SW480 (cell line): ENCODE measurements at regions not wholly inside any gene's neighbourhood (a gene's known extent, or its start where the extent isn't known, plus 50 kb on each side); places are given as distances from the start of the nearest gene placed in this dataset.
"Not testable (repeated sequence)": the region's sequence is repeated elsewhere in the genome, so short reads cannot be mapped to it uniquely, and the experiment has no call there.

Source experiments
- DNase-seq: peaks from one replicate; pipeline ENCODE4 v3.0.0-alpha.2; 2016; ENCODE audit warnings: low spot score

DNA sequence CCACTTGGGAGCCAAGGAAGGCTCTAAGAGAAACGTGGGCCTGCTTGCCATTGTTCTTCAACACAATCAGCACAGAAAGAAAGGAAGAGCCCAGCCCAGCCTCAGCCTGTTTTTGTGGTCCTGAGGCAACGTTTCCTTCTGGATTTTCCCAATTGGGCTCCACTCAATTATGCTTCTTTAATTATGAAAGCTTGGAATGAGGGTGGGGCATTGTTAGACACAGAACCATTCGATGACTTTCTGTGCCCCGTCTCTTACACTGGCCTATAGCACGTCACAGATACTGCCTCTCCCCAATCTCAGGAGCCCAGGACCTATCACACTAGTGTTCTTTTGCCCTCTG lies 207.4 kb downstream of the ZFP36L2 start:
- no peak for DNase-seq

DNA sequence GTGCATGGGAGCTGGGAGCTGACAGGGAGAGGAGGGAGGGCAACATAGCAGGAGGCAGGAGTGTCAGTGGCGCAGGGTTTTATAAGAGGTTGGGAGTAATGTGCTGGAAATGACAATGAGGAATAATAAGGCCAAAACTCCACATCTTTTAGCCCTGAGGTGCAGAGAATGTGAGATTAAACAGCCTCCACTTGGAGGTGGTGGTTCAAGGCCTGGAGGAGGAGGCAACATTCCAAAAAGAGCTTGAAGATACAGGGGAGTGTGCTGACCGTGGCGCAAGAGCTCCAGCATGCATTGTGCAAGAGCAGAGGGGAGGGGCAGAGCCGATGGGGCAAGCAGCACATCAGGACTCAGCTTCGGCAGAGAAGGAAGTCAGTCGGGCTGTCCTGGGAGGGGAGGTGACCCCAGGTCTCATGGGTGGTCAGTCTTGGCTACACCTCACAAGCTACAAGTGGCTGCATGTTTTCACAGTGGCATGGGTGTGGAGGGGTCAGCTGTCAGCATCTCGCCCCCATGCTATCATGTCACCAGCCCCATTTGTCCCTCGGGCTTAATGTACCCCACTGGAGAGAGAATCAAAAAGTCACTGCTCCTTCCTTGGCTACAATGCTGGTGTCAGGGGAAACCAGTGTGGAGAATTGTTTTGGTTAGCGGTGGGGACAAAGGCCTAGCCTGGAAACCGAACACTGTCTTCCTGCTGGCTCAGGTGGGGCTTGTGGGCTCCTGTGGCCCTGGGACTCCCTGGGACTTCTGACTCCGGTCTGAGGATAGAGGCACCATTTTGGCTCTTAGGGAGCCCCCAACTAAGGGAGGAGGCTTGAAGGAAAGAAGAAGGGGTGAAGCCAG lies 208.0 kb downstream of the ZFP36L2 start:
- no peak for DNase-seq

DNA sequence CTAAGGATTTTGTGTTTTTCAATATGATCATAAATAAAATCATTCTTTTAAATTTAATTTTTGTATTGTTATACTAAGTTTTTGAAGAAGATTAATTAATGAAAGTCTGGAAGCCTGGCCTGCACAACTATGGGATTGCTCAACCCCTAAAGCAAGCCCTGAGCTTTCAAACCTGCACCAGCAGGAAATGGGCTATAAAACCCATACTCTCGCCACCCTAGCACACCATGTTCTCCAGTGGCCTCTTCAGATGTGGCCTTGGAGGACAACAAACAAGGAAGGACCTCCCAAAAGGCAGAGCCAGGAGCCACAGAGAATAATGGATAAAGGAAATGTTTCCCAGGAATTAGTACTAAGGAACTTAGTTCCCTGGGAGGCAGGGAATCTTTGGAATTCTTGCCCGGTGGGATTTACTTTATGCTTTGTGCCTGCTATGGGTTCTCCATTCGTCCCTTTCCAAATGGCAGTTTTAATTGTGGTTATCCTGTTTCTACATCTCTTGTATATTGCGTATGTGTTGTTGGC lies 212.5 kb downstream of the ZFP36L2 start:
- no peak for DNase-seq

DNA sequence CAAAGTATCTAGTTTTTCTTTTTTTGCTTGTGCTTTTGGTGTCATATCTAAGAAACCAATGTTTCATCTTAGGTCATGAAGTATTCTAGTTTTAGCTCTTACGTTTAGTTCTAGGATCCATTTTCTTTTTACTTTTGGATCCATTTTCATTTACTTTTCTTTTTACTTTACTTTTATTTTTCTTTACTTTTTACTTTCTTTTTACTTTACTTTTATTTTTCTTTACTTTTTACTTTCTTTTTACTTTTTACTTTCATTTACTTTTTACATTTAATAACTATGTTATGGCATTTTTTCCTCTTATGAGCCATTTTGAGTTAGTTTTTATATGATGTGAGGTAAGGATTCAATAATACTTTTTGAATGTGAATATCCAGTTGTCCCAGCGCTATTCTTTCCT lies 213.4 kb downstream of the ZFP36L2 start:
- no peak for DNase-seq

DNA sequence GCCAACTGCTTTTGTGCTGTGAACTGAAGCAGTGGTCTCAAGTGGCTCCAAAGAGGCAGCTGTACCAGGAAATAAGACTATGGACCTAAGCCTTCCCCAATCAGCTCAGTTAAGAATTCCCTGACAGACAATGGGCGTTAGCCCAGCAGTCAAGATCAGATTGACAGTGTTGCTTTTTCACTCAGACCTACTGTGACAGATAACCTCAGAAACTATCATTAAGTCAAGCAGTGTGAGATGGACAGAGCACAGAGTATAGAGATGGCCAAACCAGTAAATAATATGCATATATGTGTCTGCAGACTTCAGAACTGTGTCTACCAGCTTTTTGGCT lies 215.3 kb downstream of the ZFP36L2 start:
- DNase-seq, result no peak

DNA sequence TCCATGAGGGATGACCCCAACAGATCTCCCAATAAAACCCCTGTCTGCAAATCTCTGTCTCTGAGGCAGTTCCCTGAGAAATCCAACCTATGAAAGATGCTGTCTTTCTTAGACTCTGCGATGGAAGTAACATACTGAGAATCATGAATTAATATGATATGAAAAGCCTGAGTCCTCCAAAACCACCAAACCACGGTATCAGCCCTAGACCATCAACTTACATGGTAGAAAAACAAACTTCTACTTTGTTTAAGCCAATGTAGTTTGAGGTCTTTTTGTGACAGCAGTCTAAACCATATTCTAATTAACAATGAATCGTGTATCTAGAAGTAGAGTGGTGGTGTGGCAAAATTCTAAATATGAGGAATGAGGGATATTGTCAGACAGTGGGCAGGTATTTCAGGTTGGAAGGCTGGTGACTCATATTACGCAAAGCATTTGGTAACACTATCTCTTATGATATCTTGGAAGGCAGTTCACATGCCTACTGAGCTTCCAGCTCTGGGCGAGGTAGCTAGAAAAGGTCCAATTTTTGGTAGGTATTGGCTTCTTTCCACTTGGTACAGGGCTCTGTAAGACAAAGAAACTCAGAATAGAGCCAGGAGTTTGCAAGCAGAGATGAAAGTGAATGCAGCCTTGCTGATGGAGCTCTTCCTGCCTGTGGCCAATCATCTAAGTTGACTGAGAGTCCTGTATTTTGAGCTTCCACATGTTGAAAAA lies 215.8 kb downstream of the ZFP36L2 start:
- DNase-seq, result peak; percentile 74

DNA sequence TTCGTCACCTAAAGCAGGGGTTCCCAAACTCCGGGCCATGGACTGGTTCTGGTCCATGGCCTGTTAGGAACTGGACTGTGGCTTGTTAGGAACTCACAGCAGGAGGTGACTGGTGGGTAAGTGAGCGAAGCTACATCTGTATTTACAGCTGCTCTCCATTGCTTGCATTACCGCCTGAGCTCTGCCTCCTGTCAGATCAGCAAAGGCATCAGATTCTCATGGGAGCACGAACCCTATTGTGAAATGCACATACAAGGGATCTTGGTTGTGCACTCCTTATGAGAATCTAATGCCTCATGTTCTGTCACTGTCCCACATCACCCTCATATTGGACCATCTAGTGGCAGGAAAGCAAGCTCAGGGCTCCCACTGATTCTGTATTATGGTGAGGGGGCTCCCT lies 217.0 kb downstream of the ZFP36L2 start:
- DNase-seq, result no peak

DNA sequence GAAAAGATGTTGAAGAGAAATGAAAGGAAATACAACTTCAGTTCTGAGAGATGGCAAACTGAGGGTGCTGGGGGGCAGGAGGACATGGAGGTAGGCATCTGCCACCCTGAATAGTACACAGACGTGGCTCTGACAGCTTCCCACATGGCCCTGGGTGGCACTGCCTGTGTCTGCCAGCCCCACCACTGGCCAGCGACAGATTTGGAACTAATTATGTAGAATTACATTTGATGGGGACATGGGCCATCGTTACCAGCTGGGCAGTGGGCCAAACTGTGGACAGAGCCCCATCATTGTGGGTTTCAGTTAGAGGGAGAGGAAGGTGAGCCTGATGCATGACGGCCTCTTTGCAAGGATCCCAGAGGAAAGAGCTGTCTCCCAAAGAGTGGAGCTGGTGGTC lies 216.0 kb upstream of the HAAO start:
- no peak for DNase-seq

DNA sequence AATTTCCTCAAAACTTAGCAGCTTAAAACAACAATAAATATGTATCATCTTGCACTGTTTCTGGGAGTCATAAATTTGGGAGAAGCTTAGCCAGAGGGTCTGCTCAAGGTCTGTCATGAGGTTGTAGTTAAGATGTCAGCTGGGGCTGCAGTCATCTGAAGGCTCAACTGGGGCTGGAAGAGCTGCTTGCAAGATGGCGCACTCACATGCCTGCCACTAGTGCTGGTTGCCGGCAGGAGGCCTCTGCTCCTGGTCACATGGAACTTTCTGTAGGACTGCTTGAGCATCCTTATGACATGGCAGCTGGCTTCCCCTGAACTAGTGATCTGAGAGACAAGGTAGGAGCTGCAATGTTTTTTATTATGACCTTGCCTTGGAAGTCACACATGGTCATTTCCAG lies 215.5 kb upstream of the HAAO start:
- DNase-seq, result no peak

DNA sequence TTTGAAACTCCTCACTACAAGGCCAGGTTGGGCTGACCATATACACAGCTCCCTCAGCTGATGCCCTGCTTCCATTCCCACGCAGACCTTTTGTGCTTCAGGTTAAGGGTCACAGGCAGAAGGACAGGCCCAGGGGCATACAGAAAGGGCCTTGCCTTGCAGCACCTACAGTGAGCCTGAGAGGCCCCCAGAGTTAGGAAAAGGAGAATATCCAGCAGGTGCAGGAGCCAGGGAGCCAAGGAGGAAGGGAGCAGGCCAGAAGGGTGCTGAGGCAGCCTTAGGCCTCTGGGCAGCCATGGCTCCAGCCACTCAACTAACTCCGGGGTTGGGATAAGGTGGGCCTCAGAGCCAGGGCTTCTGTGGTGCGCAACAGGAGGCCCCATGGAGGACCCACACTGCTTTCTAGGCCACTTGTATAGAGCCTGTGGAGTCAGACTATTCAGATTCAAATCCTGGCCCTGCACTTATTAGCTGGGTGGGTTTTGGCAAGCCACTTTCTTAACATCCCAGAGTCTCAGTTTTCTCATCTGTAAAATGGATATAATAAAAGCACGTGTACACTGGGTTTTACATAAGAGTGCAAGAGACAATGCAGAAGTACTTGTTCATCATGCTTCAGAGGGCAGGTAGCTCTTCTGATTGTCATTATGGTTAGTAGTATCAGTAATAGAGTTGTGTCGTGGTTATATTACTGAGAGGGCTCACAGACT lies 214.6 kb upstream of the HAAO start:
- DNase-seq, result no peak

DNA sequence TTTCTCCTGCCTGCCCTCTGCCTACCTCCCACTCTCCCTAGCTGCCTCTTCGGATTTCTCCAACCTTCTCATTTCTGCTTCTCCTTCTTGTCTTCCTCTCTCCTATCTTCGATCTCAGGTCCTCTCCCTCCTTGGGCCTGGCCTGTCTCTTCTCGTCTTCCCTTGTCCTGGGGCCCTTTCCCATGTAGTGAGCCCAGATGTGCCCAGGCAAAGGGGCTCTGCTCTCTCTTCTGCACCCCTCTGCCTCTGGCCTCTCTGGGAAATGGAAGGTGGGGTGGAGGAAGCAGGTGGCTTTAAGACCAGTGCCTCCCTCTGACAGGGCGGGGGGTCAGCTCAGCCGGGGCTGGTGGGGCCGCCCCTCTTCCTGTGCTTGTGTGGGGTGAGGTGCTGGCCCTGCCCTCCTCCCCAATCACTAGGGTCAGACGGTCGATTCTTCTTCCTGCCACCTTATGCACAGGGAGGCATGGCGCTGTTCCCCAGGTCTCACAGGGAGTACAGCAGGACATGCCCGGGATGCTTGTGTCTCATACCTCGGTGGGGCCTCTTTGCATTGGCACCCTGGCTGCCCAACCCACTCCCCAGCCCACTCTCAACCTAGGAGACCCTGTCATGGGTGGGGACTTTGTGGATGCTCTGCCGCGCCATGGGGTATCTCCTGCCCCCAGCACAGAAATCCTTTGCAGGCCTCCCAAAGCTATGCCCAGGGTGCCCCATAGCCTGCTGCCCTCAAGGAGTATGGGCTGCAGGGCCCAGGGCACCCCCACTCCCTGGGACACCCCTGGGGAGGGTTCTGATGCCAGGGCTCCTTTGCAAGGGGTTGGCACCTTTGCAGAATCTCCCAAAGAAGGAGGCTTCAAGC lies 213.8 kb upstream of the HAAO start:
- no peak for DNase-seq

DNA sequence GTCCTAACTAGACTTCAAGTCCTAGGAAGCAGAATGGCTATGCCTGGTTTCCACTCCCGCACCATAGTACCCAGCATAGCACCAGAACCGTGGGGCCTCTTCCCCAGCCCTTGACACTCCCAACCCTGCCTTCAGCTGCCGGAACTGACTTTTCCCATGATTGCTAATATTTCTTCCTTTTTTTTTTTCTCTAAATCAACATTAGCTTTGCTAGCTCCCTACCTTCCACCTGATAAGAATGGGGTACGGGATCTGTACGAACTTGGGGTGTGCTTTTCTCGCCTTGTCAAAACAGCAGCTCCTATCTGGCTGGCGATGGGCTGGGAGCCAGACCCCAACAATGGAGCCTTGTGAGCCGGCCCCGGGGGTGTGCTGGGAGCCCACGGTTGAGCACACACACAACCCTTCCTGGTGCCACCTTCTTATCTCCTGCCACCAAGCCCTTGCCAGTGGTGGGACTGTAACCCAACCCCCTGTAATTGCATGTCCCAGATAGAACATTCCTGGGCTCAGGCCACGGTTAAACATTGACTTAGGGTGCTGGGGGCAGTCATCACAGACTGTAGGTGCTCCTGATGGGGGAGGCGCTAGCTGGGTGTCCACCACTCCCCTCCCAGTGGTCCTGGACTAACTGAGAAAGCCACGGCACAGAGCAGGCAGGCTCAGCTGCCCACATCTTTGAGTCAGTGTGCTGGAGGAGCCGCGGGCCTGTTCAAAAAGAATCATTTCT lies 213.0 kb upstream of the HAAO start:
- peak; percentile 85 for DNase-seq

DNA sequence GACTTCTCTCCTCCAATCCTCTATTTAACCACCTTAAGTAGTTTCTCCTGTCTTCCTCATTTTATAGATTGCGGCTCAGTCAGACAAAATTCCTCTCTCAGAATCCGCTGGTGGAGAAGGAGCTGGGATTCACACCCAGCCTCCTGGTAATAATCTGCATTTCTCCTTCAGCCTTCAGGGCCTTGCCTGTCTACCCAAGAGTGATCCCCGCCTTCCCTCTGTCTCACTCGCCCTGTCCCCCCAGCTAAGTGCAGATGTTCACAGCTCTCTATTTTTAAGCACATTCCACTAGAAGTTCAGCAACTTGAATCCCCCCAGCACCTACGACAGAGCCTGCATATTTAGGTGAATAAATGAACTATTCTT lies 212.5 kb upstream of the HAAO start:
- no peak for DNase-seq

DNA sequence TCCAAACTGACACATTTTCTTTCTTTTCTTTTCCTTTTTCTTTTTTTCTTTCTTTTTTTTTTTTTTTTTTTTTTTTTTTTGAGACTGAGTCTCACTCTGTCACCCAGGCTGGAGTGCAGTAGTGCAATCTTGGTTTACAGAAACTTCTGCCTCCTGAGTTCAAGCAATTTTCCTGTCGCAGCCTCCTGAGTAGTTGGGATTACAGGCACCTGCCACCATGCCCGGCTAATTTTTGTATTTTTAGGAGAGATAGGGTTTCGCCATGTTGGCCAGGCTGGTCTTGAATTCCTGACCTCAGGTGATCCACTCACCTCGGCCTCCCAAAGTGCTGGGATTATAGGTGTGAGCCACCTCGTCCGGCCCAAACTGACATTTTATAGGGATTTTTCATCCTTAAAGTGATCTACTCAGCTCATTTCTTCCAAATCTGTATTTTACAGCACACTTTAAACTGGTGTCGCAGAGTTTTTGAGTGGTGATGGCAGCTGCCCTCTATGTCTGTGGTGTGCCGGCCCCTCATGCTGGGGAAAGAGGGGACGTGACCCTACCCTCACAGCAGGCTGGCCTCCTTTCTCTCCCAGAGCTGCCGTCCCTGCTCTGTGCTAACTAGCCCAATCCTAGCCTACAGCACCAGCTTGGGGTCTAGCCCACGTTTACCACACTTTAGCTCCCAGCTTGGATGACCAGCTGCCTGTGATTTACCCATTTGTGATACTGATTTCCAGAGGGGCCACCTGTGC lies 211.9 kb upstream of the HAAO start:
- DNase-seq, result not testable (repeated sequence)

DNA sequence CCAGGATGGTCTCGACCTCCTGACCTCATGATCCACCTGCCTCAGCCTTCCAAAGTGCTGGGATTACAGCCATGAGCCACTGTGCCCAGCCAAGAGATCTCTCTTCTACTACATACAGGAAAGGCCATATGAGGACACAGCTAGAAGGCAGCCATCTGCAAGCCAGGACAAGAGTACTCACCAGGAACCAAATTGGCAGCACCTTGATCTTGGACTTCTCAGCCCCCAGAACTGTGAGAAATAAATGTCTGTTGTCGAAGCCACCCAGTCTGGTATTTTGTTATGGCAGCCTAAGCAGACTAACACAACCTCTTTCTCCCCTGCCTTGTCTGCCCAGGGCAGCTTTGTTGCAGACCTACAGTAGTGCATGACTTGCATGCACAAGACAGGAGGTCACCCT lies 211.3 kb upstream of the HAAO start:
- DNase-seq, result no peak

DNA sequence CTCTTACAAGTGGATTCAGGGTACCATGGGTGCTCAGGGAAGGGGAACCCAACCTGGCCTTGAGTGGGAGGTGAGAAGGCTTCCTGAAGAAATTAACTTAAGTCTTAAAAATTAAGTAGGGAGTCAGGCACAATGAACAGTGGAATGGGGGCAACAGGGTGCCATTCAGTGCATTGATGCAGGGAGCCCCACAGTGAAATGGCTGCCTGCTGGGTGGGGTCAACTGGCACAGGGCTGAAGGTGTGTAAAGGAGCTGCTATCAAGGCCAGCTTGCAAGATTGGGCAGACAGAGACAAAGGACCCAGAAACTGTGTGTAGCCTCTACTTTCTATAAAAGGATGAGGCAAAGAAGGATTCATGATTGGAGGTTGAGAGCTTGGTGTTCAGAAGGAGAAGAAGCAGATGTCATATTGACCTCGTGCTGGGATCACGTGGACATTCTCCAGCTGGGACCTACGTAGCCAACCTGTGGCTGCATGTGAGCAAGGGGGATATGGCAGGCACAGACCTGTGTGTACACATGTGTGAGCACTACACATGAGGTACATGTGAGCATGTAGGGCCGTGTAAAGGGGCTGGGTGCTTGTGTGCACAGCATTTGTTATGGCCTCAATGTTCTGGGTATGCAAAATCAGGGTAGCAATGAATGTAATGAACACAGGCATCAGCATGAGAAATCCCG lies 209.5 kb upstream of the HAAO start:
- DNase-seq, result no peak

DNA sequence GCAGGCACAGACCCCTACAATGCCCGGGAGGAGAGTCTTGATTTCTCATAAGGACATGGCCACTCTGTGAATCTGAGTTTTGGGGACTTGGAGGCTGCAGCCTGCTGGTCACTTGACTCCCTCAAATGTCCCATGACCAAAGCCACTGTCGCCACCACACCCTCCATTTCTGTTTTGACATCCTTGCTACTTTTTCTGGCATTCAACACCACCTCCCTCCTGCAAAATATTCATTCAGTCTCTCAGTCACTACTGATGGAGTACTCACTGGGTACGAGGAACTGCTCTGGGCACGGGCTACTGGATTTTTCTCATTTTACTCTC lies 208.6 kb upstream of the HAAO start:
- DNase-seq, result no peak

DNA sequence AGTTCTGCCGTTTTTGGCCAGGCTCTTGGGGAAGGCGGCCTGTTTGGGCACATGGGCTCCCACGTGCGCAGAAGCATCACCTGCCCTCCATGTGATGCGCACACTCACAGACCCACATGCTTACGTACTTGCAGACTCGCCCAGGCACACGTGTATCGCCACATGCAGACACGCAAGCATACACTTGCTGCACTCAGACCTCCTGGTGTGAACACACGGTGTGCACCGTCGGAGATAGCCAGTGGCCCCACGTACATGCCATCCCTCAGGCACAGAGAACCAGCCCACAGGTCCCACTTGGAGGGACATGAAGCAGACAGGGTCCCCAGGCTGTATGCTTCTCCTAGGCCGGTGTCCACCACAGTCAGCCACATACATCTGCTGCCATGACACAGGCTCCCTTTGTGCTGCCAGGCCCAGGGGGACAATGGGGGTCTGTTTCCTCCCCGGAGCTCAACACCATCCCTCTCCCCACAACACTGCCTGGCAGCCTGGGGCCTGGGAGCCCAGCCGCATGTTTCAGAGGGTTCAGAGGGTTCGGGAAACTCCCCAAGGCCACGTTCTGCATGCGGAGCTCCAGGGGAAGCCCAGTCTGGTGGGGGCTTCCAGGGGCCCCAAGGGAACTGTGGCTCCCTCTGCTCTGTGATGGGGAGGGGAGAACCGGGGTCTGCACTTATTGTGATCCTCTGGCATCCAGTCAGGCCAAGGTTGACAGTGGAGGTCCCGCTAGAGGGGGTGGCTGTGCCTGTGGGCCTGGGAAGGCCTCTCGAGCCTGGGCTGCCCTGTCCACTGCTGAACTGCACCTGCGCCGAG lies 208.1 kb upstream of the HAAO start:
- no peak for DNase-seq

DNA sequence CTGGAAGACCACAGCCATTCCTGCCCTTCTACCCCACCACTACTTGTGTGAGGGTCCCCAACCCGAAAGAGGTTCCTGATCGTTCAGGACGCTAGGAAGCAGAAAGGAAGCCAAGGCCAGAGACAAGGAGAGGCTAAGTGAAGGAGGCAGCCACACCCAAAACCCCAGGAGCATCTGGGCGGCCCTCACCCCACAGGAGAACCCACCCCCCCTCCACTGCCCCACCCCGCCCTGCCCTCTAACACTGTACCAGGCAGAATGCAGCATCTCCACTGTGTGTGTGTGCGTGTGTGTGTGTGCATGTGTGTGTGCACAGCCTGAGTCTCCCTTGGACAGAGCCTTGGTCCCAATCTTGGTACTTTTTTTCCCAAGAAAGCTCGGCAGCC lies 207.5 kb upstream of the HAAO start:
- no peak for DNase-seq
